Medulla oblongata (tissue), 1 donor: ENCODE measurements at regions not wholly inside any gene's neighbourhood (a gene's known extent, or its start where the extent isn't known, plus 50 kb on each side); places are given as distances from the start of the nearest gene placed in this dataset.

ENCODE experiments used
- DNase-seq: peaks from one replicate; pipeline ENCODE4 v3.0.0-alpha.2; 2015; ENCODE audit errors: extremely low spot score

DNA sequence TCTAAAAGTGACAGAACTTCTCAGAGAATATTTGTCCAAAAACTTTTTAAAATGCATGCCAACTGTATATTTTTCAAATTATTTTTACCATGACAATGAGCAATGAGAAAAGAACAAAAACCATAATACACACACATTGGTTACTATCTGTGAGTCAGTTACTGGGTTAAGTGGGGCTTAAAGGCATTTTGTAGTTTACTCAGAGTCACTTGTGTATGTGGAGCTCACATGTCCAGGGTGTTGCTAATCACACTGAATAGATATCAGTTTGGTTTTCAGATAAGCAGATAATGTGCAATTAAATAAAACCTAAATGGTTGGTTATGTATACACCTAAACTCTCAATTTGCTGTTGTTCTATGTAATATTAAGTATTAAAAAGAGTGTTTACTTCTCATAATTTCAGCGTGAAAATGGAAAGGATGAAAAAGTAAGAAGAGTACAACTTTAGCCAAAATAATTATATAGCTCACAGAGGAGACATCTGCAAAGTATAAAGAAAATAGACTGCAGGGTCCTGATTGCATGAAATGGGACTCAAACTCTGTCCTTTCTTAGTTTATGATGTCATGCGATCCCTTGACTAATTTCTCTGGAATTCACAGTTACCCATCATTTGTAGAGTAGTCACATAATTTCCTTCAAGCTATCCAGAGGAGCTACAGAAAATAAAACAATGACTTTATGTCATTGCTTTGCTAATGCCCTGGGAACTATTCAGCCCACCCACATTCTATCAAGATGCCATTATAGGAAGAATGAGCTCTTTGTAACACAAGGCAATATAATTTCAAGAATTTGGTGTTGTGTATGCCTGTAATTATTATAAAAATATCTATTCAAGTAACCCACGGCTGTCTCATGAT lies 388.0 kb upstream of the ZNF608 start:
- DNase-seq = no peak

DNA sequence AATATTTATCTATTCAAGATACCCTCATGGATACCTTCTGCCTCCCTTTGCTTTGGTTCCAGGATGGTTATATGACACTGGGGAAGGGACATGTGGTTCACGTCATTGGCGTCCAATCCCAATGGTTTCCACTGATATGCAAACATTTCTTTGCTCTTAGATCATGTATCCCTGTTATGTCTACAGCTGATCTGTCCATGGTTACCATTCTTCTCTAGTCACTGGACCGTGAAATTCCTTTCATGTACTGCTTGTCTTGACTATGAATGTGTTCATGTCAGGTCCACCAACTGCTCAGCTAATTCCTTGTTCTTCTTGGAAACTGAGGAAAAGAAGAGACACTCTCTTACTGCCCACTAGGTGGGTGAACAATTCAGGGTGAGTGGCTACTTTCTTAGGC lies 391.1 kb upstream of the ZNF608 start:
- no peak for DNase-seq

DNA sequence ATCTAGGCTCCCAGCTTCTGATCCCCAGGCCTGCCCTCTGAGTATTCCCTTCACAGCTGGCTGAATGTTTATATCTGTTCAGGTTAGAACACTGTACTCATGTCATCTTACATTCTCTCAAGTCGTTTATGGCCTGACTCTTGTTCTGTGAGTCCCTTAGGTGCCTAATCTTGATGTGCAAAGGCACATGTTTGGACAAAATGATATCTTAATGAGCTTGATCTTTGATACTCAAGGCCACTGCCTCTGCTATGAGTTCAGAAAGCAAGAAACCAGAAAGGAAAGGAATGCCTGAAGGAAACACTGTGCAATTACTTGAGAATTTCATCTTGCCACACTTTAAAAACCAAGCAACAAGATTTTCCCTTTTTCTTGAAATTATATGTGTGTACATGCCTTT lies 391.8 kb upstream of the ZNF608 start:
- no peak for DNase-seq

DNA sequence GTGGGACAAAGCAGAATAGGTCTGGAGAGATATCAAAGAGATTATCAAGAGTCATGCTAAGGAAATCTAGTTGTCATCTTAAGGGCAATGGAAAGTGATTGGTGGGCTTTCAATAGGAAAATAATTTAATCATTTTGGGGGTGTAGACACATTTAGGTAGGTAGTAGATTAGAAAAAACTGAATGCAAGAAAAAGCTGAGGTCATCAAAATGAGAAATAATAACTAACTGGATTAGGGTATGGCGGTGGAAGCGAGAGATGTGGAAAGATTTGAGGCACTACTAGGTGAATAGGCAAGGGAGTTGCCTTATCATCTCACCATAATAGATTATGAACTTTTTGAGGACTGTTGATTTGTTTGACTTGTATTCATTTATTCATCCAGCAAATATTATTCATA lies 393.2 kb upstream of the ZNF608 start:
- DNase-seq = no peak

DNA sequence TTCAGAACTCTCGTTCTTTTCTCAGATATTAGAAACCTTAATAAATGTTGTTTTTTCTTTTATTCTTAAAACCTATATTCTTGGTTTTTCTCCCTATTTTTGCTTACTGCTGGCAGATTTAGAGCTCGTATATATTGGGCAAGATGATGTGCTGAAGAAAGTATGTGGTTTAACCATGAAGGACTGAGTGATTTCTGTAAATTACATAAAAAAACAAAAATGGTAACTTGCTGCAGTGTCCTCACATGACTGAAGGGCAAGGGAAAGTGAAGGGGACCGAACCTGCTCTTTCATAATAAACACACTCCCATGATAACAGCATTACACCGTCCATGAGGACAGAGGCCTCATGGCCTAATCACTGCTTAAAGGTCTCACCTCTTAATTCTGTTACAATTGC lies 393.8 kb upstream of the ZNF608 start:
- DNase-seq = no peak

DNA sequence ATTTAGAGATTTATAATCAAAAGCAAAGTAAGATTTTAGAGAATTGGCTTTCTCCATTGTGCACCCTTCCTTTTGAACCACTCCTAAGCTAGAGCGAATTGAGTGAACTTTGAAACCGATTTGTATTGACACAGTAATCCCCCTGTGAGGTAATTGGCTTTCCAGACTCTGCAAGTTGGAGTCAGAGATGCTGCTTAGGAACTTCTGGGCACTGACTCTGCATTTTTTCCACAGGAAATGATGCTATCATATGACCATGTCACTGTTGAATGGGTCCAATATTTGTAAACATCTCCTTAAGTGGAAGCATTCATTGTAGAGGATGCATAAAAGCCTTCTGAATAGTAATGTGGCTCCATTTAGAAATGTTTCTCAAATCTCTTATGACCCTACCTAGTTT lies 394.4 kb upstream of the ZNF608 start:
- DNase-seq = peak; percentile 63

DNA sequence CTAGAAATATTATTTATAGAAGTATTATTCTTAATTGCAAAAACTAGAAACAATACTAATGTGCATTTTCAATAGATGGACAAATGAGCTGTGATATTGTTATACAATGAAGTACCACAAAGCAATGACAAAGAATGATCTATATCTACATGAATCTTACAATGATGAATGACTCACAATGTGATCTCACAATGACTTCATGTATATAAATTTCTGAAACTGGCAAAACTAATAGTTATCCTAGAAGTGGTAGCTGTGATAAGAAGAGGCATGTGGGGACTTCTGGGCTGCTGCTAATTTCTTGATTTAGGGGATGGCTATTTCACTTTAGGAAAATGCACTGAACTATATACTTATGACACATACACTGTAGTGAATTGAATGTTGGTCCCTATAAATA lies 396.0 kb upstream of the ZNF608 start:
- no peak for DNase-seq

DNA sequence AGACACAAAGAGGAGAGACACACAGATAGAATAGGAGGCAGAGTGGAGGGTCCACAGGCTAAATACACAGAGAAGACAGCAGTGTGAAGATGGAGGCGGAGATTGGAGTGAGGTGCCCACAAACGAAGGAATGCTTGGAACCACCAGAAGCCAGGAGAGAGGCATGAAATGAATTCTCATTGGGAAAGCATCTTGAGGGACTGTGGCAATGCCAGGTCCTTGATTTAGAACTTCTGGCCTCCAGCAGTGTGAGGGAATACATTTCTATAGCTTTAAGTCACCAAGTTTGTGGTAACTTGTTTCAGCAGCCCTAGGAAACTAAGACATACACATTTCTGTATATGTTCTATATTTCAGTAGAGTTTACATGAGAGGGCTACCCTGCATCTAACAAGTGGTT lies 396.6 kb upstream of the ZNF608 start:
- no peak for DNase-seq

DNA sequence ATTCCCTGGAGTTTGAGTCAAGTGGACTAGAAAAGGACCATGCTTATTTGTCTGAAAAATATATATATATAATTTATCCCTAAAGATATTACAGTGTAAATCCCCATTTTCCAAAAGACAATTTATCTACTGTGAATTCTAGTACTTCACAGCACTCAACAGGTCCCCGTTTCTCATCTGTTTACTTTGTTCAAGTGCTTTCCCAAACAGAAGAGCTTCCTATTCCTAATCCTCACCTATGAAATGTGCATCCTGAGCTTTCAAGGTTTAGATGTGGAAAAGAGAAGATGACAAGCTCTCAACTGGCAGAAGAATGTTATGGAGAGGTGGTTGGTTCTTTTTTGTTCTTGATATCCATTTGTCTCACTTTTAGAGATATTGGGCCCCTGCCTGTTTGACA lies 401.6 kb upstream of the ZNF608 start:
- DNase-seq = no peak

DNA sequence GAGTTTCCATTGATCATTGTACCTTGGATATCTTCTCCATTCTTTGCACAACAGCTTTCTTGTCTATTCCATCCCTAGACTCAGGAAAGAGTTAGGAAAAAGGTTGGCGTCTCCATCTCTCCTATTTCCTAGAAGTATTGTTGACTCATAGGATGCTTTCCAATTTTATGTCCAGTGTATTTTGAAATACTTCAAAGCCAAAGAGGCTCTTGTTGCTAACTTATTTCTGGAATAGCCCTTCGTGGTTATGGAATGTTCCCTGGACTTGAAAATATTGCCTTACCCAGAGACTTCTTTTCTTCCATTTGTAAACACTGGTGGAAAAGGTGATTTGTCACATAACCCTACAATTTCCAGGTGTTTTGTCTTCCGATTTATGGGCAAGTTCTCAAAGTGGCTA lies 402.3 kb upstream of the ZNF608 start:
- no peak for DNase-seq

DNA sequence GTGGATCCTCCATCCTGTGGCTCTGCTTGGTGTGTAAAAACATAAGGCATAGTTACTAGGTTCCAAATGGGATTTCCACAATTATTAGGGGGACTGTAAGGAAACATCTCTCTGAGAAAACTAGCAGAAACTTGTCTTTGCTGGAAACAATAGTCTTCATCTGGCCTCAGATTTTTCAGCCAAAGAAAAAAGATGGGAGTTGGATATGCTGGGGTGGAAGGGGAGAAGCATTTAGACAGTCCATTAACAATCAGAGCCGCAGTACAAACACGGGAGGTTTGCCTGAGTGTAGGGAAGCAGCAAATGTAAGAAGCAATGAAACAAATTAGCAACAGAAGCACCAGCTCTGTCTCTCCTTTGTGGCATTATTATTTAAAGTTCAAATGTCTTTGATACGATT lies 402.7 kb upstream of the ZNF608 start:
- no peak for DNase-seq

DNA sequence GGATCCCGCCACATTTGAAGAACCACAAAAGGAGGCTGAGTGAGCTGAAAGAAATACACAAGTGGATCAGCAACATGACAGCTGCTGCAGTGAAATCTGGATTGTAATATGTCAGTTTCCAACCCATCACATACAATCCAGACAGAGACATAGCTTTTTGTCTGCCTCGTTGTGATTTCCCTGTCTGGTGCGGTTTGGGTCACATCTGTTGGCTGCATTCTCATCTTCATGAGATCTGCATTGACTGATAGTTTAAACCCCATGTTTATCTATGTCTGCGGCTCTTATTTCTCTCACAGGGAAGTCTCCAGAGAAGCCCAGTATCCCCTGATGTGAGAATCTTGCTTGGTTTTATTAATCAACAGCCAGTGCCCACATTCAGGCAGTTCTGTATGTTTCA lies 403.1 kb upstream of the ZNF608 start:
- peak; percentile 12 for DNase-seq

DNA sequence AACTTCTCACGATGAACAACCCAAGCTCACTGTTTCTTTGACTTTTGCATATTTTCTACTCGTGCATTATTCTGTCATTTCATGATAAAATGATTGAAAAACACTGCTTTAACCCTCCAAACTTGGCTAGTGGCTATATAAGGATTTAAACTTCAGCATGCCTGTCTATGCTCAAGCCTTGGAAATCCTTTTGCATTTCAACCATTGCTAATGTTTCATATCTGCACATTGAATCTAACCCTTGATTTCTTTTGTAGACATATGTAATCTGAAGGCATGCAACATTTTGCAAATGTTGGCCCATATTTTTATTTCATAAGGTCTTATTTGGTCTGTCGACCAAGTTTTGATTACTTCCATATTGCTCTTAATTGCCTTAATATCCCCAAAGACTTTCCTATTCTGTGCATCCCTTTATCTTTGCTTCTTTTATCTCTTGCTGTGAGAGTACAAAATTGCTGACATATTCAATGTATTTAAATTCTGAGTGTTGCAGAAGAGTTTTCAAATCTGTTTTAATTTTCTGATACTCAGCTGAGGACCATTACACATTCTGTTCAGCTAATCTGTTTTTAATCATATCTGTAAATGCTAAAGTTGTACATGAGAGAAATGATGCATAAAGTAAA lies 403.7 kb upstream of the ZNF608 start:
- DNase-seq = no peak

DNA sequence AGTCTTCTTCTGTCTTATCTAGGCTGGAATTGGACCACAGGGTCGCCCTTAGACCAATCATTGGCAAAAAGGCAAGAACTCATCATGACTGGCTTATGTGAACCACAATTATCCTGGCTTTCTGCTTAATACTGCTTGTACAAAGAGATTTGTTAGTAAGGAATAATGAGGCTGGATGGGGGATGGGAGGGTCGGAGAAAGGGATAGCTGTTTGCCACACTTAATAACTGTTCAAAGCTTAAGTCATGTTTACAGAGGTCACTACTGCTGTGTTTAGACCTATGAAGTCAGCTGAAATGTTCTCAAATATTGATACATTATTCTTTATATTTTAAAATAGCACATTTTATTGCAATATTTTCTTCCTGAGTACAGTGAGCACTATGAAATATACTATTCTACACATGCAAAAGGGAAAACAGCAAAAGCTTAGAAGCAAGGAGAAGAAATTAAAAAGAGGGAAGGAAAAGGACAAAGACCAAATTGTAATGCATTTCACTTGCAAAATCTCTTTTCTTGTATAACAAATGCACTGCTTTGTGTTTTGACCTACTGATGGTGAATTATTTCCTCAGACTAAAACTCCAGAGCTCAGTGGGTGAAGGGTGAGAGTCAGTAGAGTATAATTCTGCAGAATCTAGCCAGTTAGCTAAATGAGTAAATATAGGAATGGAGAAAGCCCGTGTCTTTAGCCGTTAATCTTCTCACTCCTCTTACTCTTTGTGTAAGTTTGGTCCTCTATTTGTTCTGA lies 404.9 kb upstream of the ZNF608 start:
- DNase-seq = peak; percentile 66

DNA sequence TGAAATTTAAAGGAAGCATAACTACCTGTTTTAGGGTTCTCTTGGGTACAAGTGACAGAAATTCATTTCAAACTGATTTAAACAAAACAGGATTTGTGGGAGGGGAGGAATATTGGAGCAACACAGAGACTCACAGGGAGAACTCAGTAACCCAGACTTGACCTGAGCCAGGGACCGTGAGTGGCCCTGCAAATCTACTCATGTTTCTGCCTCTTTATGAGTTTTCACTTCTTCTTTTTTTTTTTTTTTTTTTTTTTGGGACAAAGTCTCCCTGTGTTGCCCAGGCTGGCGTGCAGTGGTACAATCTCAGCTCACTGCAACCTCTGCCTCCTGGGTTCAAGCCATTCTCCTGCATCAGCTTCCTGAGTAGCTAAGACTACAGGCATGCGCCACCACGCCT lies 405.6 kb upstream of the ZNF608 start:
- DNase-seq = no peak

DNA sequence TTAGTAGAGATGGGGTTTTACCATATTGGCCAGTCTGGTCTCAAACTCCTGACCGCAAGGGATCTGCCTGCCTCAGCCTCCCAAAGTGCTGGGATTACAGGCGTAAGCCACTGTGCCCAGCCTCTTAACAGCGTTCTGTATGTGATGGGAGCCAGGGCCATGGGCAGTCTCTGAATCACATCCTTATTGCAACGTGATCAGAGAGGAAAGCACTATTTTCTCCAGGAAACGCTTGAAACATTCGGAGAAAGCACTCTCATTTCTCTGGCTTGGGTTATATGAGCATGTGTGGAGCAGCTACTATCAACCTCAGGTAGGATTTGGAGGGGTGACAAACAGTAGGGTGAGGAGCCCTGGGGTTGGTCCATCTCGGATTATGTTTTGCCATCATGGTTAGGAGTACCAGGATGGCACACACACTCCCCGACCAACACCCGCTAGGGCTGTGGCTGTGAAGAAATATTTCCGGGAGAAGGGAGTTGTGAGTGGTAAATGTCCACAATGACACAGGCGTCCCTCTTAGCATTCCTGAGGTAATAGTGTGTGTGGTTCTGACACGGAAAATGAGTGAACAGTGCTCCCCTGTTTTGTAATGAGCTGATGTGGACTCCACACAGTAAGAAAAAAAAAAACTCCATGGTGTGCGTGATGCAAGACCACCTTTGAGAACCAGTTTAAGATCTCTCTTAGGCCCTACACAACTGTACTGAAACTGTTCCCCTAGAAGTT lies 406.2 kb upstream of the ZNF608 start:
- no peak for DNase-seq

DNA sequence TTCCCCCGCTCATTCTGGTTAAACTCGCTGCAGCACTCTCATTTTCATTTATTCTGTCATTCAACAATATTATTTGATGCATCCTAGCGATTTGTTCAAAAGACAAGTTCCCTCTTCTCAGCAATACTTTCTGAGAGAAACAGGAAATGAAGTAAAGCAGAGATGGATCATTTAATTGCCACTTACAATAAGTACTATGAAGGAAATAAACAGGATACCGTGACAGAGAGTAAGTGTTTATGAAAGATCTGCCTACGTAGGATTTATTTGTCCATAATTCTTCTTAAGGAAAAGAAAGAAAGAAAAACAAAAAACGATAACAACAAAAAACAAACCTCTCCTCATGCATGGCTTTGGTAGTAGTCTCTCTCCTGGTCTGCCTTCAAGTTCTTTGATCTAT lies 406.8 kb upstream of the ZNF608 start:
- DNase-seq = no peak

DNA sequence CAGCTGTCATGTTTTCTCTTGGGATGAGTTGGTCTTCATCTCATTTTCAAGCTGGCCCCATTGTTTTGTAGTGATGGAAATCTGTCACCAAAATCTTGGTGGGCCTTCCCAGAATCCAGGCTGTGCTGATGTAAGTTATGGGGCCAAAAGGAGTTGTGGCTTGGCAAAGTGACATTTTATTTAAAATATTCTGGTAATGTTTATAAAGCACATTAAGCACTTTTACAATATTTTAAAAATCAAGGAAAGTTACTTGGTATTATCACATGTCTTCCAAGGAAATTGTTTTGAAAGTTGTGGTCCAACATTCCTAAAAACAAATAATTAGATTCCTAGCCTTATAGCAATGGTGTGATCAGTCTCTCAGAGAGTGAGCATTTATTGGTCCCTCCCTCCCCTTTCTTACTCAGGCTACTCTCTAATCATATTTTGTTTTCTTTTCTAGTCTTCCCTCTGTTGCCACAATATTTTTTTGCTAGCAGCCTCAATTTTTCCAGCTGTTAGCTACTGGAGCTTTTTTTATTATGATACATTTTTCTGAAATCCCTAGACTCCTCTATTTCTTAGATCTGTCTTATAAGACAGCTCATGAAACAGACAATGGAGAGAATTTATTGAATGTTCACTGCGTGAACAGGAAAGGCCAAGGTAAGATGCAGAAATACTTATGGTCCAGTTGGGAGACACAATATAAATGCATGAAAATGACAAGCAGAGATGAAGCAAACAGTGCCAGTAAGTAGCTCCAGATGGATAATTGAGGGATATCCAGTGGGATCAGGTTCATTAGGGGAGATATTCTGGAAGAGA lies 408.1 kb upstream of the ZNF608 start:
- DNase-seq = no peak

DNA sequence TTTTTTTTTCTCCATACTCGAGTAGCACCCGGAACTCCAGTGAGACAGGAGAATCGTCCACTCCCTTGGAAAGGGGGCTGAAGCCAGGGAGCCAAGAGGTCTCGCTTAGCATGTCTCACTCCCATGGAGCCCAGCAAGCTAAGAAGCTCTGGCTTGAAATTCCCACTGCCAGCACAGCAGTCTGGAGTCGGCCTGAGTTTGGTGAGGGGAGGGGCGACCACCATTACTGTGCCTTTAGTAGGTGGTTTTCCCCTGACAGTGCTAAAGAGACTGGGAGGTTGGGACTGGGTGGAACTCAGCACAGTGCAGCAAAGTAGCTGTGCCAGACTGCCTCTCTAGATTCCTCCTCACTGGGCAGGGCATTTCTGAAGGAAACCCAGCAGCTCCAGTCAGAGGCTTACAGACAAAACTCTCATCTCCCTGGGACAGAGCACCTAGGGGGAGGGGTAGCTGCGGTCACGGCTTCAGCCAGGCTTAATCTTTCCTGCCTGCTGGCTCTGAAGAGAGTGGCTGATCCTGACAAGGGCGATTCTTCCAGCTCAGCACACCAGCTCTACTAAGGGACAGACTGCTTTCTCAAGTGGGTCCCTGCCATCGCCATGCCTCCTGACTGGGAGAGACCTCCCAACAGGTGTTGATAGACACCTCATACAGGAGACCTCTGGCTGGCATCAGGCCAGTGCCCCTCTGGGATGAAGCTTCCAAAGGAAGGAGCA lies 414.5 kb upstream of the ZNF608 start:
- DNase-seq = no peak

DNA sequence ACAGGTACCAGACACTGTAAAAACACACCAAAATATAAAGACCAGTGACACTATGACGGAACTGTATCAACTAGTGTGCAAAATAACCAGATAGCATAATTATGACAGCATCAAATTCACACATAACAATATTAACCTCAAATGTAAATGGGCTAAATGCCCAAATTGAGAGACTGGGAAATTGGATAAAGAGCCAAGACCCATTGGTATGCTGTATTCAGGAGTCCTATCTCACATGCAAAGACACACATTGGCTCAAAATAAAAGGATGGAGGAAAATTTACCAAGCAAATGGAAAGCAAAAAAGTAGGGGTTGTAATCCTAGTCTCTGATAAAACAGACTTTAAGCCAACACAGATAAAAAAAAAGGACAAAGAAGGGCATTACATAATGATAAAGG lies 416.3 kb upstream of the ZNF608 start:
- no peak for DNase-seq

DNA sequence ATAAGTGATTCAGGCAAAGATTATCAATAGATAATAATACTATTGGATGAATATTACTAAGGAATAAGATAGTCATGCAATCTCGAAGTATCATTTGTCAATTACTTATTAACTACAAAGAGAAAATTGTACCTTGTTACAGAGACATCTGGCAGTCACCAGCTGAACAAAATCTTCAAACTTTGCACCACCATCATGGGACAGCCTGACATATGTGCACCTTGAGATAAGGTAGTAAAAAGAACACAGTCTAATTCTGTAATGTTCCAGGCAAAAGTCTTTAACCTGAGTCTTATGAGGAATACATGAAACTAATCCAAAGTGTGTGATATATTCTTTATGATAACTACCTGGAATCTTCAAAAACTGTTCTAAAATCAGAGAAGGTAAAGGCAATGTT lies 423.0 kb upstream of the ZNF608 start:
- no peak for DNase-seq
